ENCODE measurements at regions not wholly inside any gene's neighbourhood (a gene's known extent, or its start where the extent isn't known, plus 50 kb on each side); places are given as distances from the start of the nearest gene placed in this dataset.
"Not testable (repeated sequence)": the region's sequence is repeated elsewhere in the genome, so short reads cannot be mapped to it uniquely, and the experiment has no call there.

- ATAC-seq, result no peak
- DNase-seq, result no peak
- intact Hi-C loops (cut with DNase I, micrococcal nuclease), result no loop called here
Observed at GRCh38 chr5:43852279-43852678, 249.3 kb downstream of the NNT start.

- intact Hi-C loops (cut with DNase I, micrococcal nuclease), result no loop called here
- no peak for ATAC-seq
- DNase-seq, result no peak
Observed at GRCh38 chr5:43851741-43852140, 248.8 kb downstream of the NNT start.

GRCh38 chr5:43840424-43841125 lies 237.6 kb downstream of the NNT start:
- ATAC-seq (no peak), DNase-seq (no peak)
- intact Hi-C loops (cut with DNase I, micrococcal nuclease), result no loop called here

GRCh38 chr5:43839218-43839617 lies 236.2 kb downstream of the NNT start:
- intact Hi-C loops (cut with DNase I, micrococcal nuclease), result no loop called here

GRCh38 chr5:43837996-43838395 lies 235.0 kb downstream of the NNT start:
- DNase-seq (no peak), ATAC-seq (no peak)
- intact Hi-C loops (cut with DNase I, micrococcal nuclease), result no loop called here

More at GRCh38 chr5:43839218-43839617, 236.2 kb downstream of the NNT start:
- ATAC-seq (no peak), DNase-seq (no peak)

- ATAC-seq, result no peak
- no peak for DNase-seq
- intact Hi-C loops (cut with DNase I, micrococcal nuclease), result no loop called here
Observed at GRCh38 chr5:43837091-43837490, 234.1 kb downstream of the NNT start.

GRCh38 chr5:43833961-43834360 lies 231.0 kb downstream of the NNT start:
- ATAC-seq, result no peak
- no peak for DNase-seq
- intact Hi-C loops (cut with DNase I, micrococcal nuclease), result no loop called here

- DNase-seq; intact Hi-C loops (cut with DNase I, micrococcal nuclease); ATAC-seq: not testable (repeated sequence)
Observed at GRCh38 chr5:43824325-43824964, 221.5 kb downstream of the NNT start.

GRCh38 chr5:43818394-43818793 lies 215.4 kb downstream of the NNT start:
- intact Hi-C loops (cut with DNase I, micrococcal nuclease); DNase-seq; ATAC-seq: not testable (repeated sequence)

GRCh38 chr5:43815497-43815896 lies 212.5 kb downstream of the NNT start:
- DNase-seq (no peak), ATAC-seq (no peak)
- intact Hi-C loops (cut with DNase I, micrococcal nuclease), result no loop called here

- ATAC-seq, result no peak
- intact Hi-C loops (cut with DNase I, micrococcal nuclease), result no loop called here
- DNase-seq, result no peak
Observed at GRCh38 chr5:43804723-43805122, 201.7 kb downstream of the NNT start.

- intact Hi-C loops (cut with DNase I, micrococcal nuclease), result no loop called here
- ATAC-seq (no peak), DNase-seq (no peak)
Observed at GRCh38 chr5:43804041-43804440, 201.1 kb downstream of the NNT start.

- ATAC-seq (no peak), DNase-seq (no peak)
- intact Hi-C loops (cut with DNase I, micrococcal nuclease), result no loop called here
Observed at GRCh38 chr5:43802651-43803050, 199.7 kb downstream of the NNT start.

GRCh38 chr5:43802119-43802518 lies 199.1 kb downstream of the NNT start:
- ATAC-seq (no peak), DNase-seq (no peak)
- intact Hi-C loops (cut with DNase I, micrococcal nuclease), result no loop called here

- no peak for DNase-seq
- intact Hi-C loops (cut with DNase I, micrococcal nuclease), result no loop called here
- ATAC-seq, result no peak
Observed at GRCh38 chr5:43798740-43799139, 195.8 kb downstream of the NNT start.

- ATAC-seq; intact Hi-C loops (cut with DNase I, micrococcal nuclease); DNase-seq: not testable (repeated sequence)
Observed at GRCh38 chr5:43791880-43792279, 188.9 kb downstream of the NNT start.

- DNase-seq (no peak), ATAC-seq (no peak)
- intact Hi-C loops (cut with DNase I, micrococcal nuclease), result no loop called here
Observed at GRCh38 chr5:43785198-43785597, 182.2 kb downstream of the NNT start.

- ATAC-seq (no peak), DNase-seq (no peak)
- intact Hi-C loops (cut with DNase I, micrococcal nuclease), result no loop called here
Observed at GRCh38 chr5:43780586-43780985, 177.6 kb downstream of the NNT start.

- intact Hi-C loops (cut with DNase I, micrococcal nuclease), result no loop called here
- ATAC-seq (no peak), DNase-seq (no peak)
Observed at GRCh38 chr5:43774881-43775399, 172.0 kb downstream of the NNT start.

- no peak for ATAC-seq
Observed at GRCh38 chr5:43773478-43773844, 170.5 kb downstream of the NNT start.

More at GRCh38 chr5:43773478-43773844, 170.5 kb downstream of the NNT start:
- DNase-seq, result no peak
- intact Hi-C loops (cut with DNase I, micrococcal nuclease), result no loop called here
